H9 (cell line): ENCODE measurements at regions not wholly inside any gene's neighbourhood (a gene's known extent, or its start where the extent isn't known, plus 50 kb on each side); places are given as distances from the start of the nearest gene placed in this dataset.

Experiments used
- DNase-seq: peaks from one replicate; pipeline ENCODE4 v3.0.0-alpha.2; 2017
- H2AFZ ChIP-seq: one replicate; pipeline ENCODE4 v1.6.1; 2013; ENCODE audit warnings: mild to moderate bottlenecking, low read length, control low read depth, moderate library complexity
- H2AK5ac ChIP-seq: 2 replicates; pipeline ENCODE4 v1.6.1; 2013; ENCODE audit warnings: low read length, control low read depth, mixed read lengths; ENCODE audit not compliant: insufficient read length
- H2BK120ac ChIP-seq: one replicate; pipeline ENCODE4 v1.6.1; 2013; ENCODE audit warnings: low read depth, mild to moderate bottlenecking, low read length, control low read depth, inconsistent platforms; ENCODE audit not compliant: poor library complexity, severe bottlenecking
- H2BK12ac ChIP-seq: 2 replicates; pipeline ENCODE4 v1.6.1; 2013; ENCODE audit warnings: low read length, control low read depth, mixed read lengths, low read depth; ENCODE audit not compliant: insufficient read length
- H2BK15ac ChIP-seq: 2 replicates; pipeline ENCODE4 v1.6.1; 2013; ENCODE audit warnings: low read depth, low read length, control low read depth
- H2BK20ac ChIP-seq: one replicate; pipeline ENCODE4 v1.6.1; 2013; ENCODE audit warnings: low read depth, mild to moderate bottlenecking, low read length, control low read depth, inconsistent platforms; ENCODE audit not compliant: poor library complexity, severe bottlenecking
- H2BK5ac ChIP-seq: 2 replicates; pipeline ENCODE4 v1.6.1; 2013; ENCODE audit warnings: low read length, control low read depth, mixed read lengths; ENCODE audit not compliant: insufficient read length
- H3K14ac ChIP-seq: 2 replicates; pipeline ENCODE4 v1.6.1; 2013; ENCODE audit warnings: low read length, control low read depth; ENCODE audit not compliant: insufficient read depth
- H3K18ac ChIP-seq: 2 replicates; pipeline ENCODE4 v1.6.1; 2013; ENCODE audit warnings: low read depth, mild to moderate bottlenecking, mixed read lengths, low read length, control low read depth; ENCODE audit not compliant: insufficient read length
- H3K23ac ChIP-seq: 2 replicates; pipeline ENCODE4 v1.6.1; 2013; ENCODE audit warnings: low read length, control low read depth, mixed read lengths, low read depth; ENCODE audit not compliant: insufficient read length
- H3K23me2 ChIP-seq: 2 replicates; pipeline ENCODE4 v1.6.1; 2013; ENCODE audit warnings: low read depth, mild to moderate bottlenecking, mixed read lengths, low read length, control low read depth; ENCODE audit not compliant: insufficient read length, poor library complexity, severe bottlenecking
- H3K27ac ChIP-seq: 2 replicates; pipeline ENCODE4 v1.5.1; 2013; ENCODE audit warnings: low read length, control low read depth, mixed read lengths, low read depth; ENCODE audit not compliant: insufficient read length
- H3K27me3 ChIP-seq: 2 replicates; pipeline ENCODE4 v1.6.1; 2013; ENCODE audit warnings: low read length, control low read depth, inconsistent platforms; ENCODE audit not compliant: insufficient read depth
- H3K4ac ChIP-seq: 2 replicates; pipeline ENCODE4 v1.6.1; 2013; ENCODE audit warnings: low read depth, mild to moderate bottlenecking, control low read depth, inconsistent platforms, low read length, moderate library complexity
- H3K4me1 ChIP-seq: 2 replicates; pipeline ENCODE4 v1.6.1; 2013; ENCODE audit warnings: low read length, control low read depth, inconsistent platforms; ENCODE audit not compliant: insufficient read depth
- H3K4me2 ChIP-seq: 2 replicates; pipeline ENCODE4 v1.6.1; 2013; ENCODE audit warnings: low read length, control low read depth, mixed read lengths; ENCODE audit not compliant: insufficient read length, insufficient read depth
- H3K56ac ChIP-seq: 2 replicates; pipeline ENCODE4 v1.6.1; 2013; ENCODE audit warnings: low read depth, mild to moderate bottlenecking, mixed read lengths, low read length, control low read depth; ENCODE audit not compliant: insufficient read length
- H3K79me1 ChIP-seq: 2 replicates; pipeline ENCODE4 v1.6.1; 2013; ENCODE audit warnings: low read depth, mild to moderate bottlenecking, moderate library complexity, low read length, control low read depth, inconsistent platforms; ENCODE audit not compliant: insufficient read depth, poor library complexity, severe bottlenecking
- H3K79me2 ChIP-seq: 2 replicates; pipeline ENCODE4 v1.6.1; 2013; ENCODE audit warnings: low read length, control low read depth, inconsistent platforms; ENCODE audit not compliant: insufficient read depth
- H3K9ac ChIP-seq: 2 replicates; pipeline ENCODE4 v1.6.1; 2013; ENCODE audit warnings: low read length, control low read depth, mixed read lengths; ENCODE audit not compliant: insufficient read length; ENCODE audit errors: extremely low read depth
- H3K9me3 ChIP-seq: one replicate; pipeline ENCODE4 v1.6.1; 2013; ENCODE audit warnings: low read depth, low read length, inconsistent platforms; ENCODE audit not compliant: control insufficient read depth
- H3T11ph ChIP-seq: one replicate; pipeline ENCODE4 v1.6.1; 2013; ENCODE audit warnings: mild to moderate bottlenecking, low read length, control low read depth, inconsistent platforms
- H4K20me1 ChIP-seq: one replicate; pipeline ENCODE4 v1.6.1; 2013; ENCODE audit not compliant: control insufficient read depth, insufficient read length, insufficient read depth
- H4K5ac ChIP-seq: 2 replicates; pipeline ENCODE4 v1.6.1; 2013; ENCODE audit warnings: low read depth, mild to moderate bottlenecking, mixed read lengths, low read length, control low read depth; ENCODE audit not compliant: insufficient read length
- H4K8ac ChIP-seq: replicated peaks from 2 replicates; pipeline ENCODE4 v1.6.1; 2013; ENCODE audit warnings: low read length, control low read depth, mixed read lengths, low read depth; ENCODE audit not compliant: insufficient read length
- H4K91ac ChIP-seq: 2 replicates; pipeline ENCODE4 v1.6.1; 2013; ENCODE audit warnings: low read depth, mild to moderate bottlenecking, moderate library complexity, mixed read lengths, low read length, control low read depth; ENCODE audit not compliant: insufficient read length
- H3K27ac Mint-ChIP-seq, 3 experiments: 2 replicates in 2 of 3; 3 replicates in 1 of 3; pipeline ENCODE4 v1.8.0; 2020 to 2021; ENCODE audit warnings: mixed read lengths in 3 of 3, mild to moderate bottlenecking in 1 of 3, moderate library complexity in 1 of 3
- H3K27me3 Mint-ChIP-seq: 2 replicates; pipeline ENCODE4 v1.8.0; 2021; ENCODE audit warnings: low read depth, mild to moderate bottlenecking, moderate library complexity, mixed read lengths
- H3K36me3 Mint-ChIP-seq, 3 experiments: 2 replicates in 2 of 3; 3 replicates in 1 of 3; pipeline ENCODE4 v1.8.0; 2020 to 2021; ENCODE audit warnings: low read depth in 3 of 3, mixed read lengths in 3 of 3; ENCODE audit not compliant: insufficient read depth in 1 of 3
- H3K4me1 Mint-ChIP-seq, 2 experiments: 2 replicates each; pipeline ENCODE4 v1.8.0; 2020; ENCODE audit warnings: mixed read lengths in 2 of 2
- H3K4me3 Mint-ChIP-seq, 2 experiments: 2 replicates in 1 of 2; 3 replicates in 1 of 2; pipeline ENCODE4 v1.8.0; 2020 to 2021; ENCODE audit warnings: mild to moderate bottlenecking in 2 of 2, mixed read lengths in 2 of 2, moderate library complexity in 1 of 2
- H3K9me3 Mint-ChIP-seq, 2 experiments: 2 replicates in 1 of 2; 3 replicates in 1 of 2; pipeline ENCODE4 v1.8.0; 2020; ENCODE audit warnings: mild to moderate bottlenecking in 2 of 2, mixed read lengths in 2 of 2, moderate library complexity in 1 of 2
- CTCF ChIP-seq: fragments of 200-600 bp; sonication (generic); conservative IDR thresholded peaks from 3 replicates; pipeline ENCODE4 v1.8.0; 2021; ENCODE audit warnings: antibody characterized with exemption, mild to moderate bottlenecking
- WGBS: extraction: QIAGEN DNeasy Blood & Tissue Kit; methylation state at CpG from one replicate; pipeline ENCODE4 v1.1.7; 2013; ENCODE audit warnings: missing lambda C conversion rate, low lambda C conversion rate, mixed read lengths; ENCODE audit not compliant: insufficient read length; ENCODE audit errors: extremely low coverage; 5-methylcytosine and 5-hydroxymethylcytosine counted together

DNA sequence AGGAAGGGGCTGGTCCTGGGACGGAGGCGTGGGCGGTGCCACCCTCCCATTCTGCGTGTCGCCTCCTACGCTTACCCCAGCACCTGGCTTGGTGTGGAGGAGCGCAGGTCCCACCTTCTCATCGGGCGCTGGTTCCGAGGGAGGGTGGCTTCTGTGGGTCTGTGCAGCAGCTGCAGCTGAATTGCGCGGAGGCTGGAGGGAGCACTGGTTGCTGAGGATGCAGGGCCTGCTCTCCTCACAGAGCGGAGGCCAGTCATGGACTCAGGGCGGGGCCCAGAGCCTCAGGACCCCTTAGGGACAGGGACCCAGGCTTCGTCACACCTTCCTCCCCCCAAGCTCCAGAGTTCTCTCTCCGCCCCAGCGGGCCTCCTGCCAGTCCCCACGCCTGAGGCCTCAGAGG is 127.8 kb upstream of the MAP3K4 start:
- H2BK120ac ChIP-seq: no peak overlapping the region

More for the DNA sequence above, 127.8 kb upstream of the MAP3K4 start:
- no peak overlapping the region for H3T11ph ChIP-seq
- H3K4me3 Mint-ChIP-seq: no peak overlapping the region
- peaks cover 0 to 4% of the 10 kb centered on the region in 2 experiments; a peak in 3 of 5 replicates for H3K9me3 Mint-ChIP-seq
- H2BK20ac ChIP-seq: no peak overlapping the region
- no peak overlapping the region for H3K9ac ChIP-seq
- no peak overlapping the region for H4K8ac ChIP-seq
- no peak overlapping the region for H2AK5ac ChIP-seq
- no peak overlapping the region for H3K23ac ChIP-seq
- H3K27me3 Mint-ChIP-seq: no peaks in the 10 kb centered on the region; the same call in 1 of the 2 replicates
- no peak overlapping the region for H2AFZ ChIP-seq
- H3K18ac ChIP-seq: no peak overlapping the region
- H4K20me1 ChIP-seq: no peaks in the 10 kb centered on the region
- H3K56ac ChIP-seq: no peak overlapping the region
- H3K4me1 Mint-ChIP-seq: no peaks in the 10 kb centered on the region
- no peak overlapping the region for H3K27ac Mint-ChIP-seq
- H3K36me3 Mint-ChIP-seq: no peaks in the 10 kb centered on the region
- H3K23me2 ChIP-seq: no peaks in the 10 kb centered on the region
- H3K4me2 ChIP-seq: no peak overlapping the region
- no peaks in the 10 kb centered on the region for H3K27me3 ChIP-seq
- H4K91ac ChIP-seq: no peak overlapping the region
- no peaks in the 10 kb centered on the region for H3K9me3 ChIP-seq
- H3K79me1 ChIP-seq: no peaks in the 10 kb centered on the region
- H3K14ac ChIP-seq: no peak overlapping the region
- H3K27ac ChIP-seq: no peak overlapping the region
- DNase-seq: no peak
- H2BK12ac ChIP-seq: no peak overlapping the region
- H3K79me2 ChIP-seq: no peaks in the 10 kb centered on the region
- no peak overlapping the region for H2BK15ac ChIP-seq
- no peak overlapping the region for H4K5ac ChIP-seq
- no CpG with 5 or more reads among the region's 18 CpGs for WGBS
- H3K4me1 ChIP-seq: no peaks in the 10 kb centered on the region
- H2BK5ac ChIP-seq: no peak overlapping the region
- TF ChIP-seq CTCF: no peak
- H3K4ac ChIP-seq: no peak overlapping the region
